MM.1S (cell line): ENCODE measurements at regions not wholly inside any gene's neighbourhood (a gene's known extent, or its start where the extent isn't known, plus 50 kb on each side); places are given as distances from the start of the nearest gene placed in this dataset.

Experiments
- CTCF ChIP-seq: fragments of 300-600 bp; sonication (generic); IDR thresholded peaks from 2 replicates; pipeline ENCODE4 v1.5.1; 2016; ENCODE audit warnings: antibody characterized with exemption, low read length, mixed read lengths
- EZH2 ChIP-seq: fragments of 300-600 bp; sonication (generic); optimal IDR thresholded peaks from 2 replicates; pipeline ENCODE3; 2017; ENCODE audit warnings: low read depth, mild to moderate bottlenecking, antibody characterized with exemption, low read length, mixed read lengths
- EZH2phosphoT487 ChIP-seq: fragments of 300-600 bp; sonication (generic); IDR thresholded peaks from 2 replicates; pipeline ENCODE4 v1.6.1; 2018; ENCODE audit warnings: antibody characterized with exemption, low read length

GRCh38 chr11:96785073-96785472, 395.3 kb downstream of the JRKL start:
- TF ChIP-seq EZH2, result no peak
- TF ChIP-seq CTCF, result no peak
- no peak for TF ChIP-seq EZH2phosphoT487
